T47D (cell line): ENCODE measurements at regions not wholly inside any gene's neighbourhood (a gene's known extent, or its start where the extent isn't known, plus 50 kb on each side); places are given as distances from the start of the nearest gene placed in this dataset.
A peak's percentile ranks its signal among the peaks of the same experiment; 100 is the strongest.

Experiments used
- DNase-seq, 2 experiments: peaks; one replicate each; pipeline versions ENCODE4 v3.0.0 to v3.0.0-alpha.2; 2011 to 2012; ENCODE audit warnings: low read depth in 1 of 2, low spot score in 1 of 2
- JUND ChIP-seq: IDR thresholded peaks from 2 replicates; pipeline ENCODE4 v1.6.1; 2012; ENCODE audit warnings: low read depth
- in situ Hi-C: cut with HindIII; loops from 2 replicates; pipeline ENCODE4 v1.10.0; 2016; ENCODE audit warnings: low sequenced_read_pairs, low pct_unique_long_range_greater_than_20kb

GRCh38 chr20:10990625-10991382 is 317.0 kb upstream of the JAG1 start:
- in situ Hi-C loops: no loop called here
- no peak for TF ChIP-seq JUND
- DNase-seq: no peak

GRCh38 chr20:10992731-10993130 is 318.9 kb upstream of the JAG1 start:
- no peak for TF ChIP-seq JUND
- DNase-seq: no peak
- in situ Hi-C loops: no loop called here

GRCh38 chr20:10994991-10995700 is 321.3 kb upstream of the JAG1 start:
- in situ Hi-C loops: no loop called here

GRCh38 chr20:10998476-10998875 is 324.7 kb upstream of the JAG1 start:
- in situ Hi-C loops: no loop called here
- no peak for TF ChIP-seq JUND
- no peak for DNase-seq

More at GRCh38 chr20:10994991-10995700, 321.3 kb upstream of the JAG1 start:
- TF ChIP-seq JUND: no peak
- no peak for DNase-seq

GRCh38 chr20:11000416-11000815 is 326.6 kb upstream of the JAG1 start:
- DNase-seq: no peak
- in situ Hi-C loops: no loop called here
- no peak for TF ChIP-seq JUND

- DNase-seq: no peak
- in situ Hi-C loops: no loop called here
- no peak for TF ChIP-seq JUND
These were observed 327.5 kb upstream of the JAG1 start for GRCh38 chr20:11001302-11001701.

GRCh38 chr20:11001764-11002540 is 328.2 kb upstream of the JAG1 start:
- DNase-seq: peak in 1 of 2 experiments; percentile 23
- in situ Hi-C loops: no loop called here
- no peak for TF ChIP-seq JUND

GRCh38 chr20:11003341-11003740 is 329.5 kb upstream of the JAG1 start:
- in situ Hi-C loops: no loop called here
- no peak for TF ChIP-seq JUND
- no peak for DNase-seq

GRCh38 chr20:11008444-11009033 is 334.7 kb upstream of the JAG1 start:
- no peak for TF ChIP-seq JUND
- in situ Hi-C loops: no loop called here
- no peak for DNase-seq

- DNase-seq: no peak
- TF ChIP-seq JUND: no peak
- in situ Hi-C loops: no loop called here
These were observed 337.9 kb upstream of the JAG1 start for GRCh38 chr20:11011653-11012052.

GRCh38 chr20:11012975-11013374 is 339.2 kb upstream of the JAG1 start:
- TF ChIP-seq JUND: no peak
- in situ Hi-C loops: no loop called here
- DNase-seq: no peak

GRCh38 chr20:11013801-11014200 is 340.0 kb upstream of the JAG1 start:
- TF ChIP-seq JUND: no peak
- in situ Hi-C loops: no loop called here
- no peak for DNase-seq
